PC-3 (cell line): ENCODE measurements at regions not wholly inside any gene's neighbourhood (a gene's known extent, or its start where the extent isn't known, plus 50 kb on each side); places are given as distances from the start of the nearest gene placed in this dataset.

ENCODE experiments used
- ATAC-seq: fragments of 200-7000 bp; cut with Tn5 transposase; 2 replicates; pipeline ENCODE4 v1.9.1; 2020; ENCODE audit warnings: mild to moderate bottlenecking, moderate library complexity
- BruUV-seq: library from RNA; stranded (reverse); fragments of 400-500 nt; replicated peaks from 2 replicates; lab custom pipeline; 2021; lab: Mats Ljungman, UMichigan
- CTCF ChIA-PET: fragments of 300-600 bp; sonication (Branson Sonifier 250); formaldehyde crosslinking; loops from one replicate; lab custom pipeline; 2022; ENCODE audit warnings: antibody characterized with exemption; lab: Charles Lee
- POLR2A ChIA-PET: fragments of 300-600 bp; sonication (Branson Sonifier 250); formaldehyde crosslinking; loops from one replicate; lab custom pipeline; 2022; ENCODE audit warnings: antibody characterized with exemption; ENCODE audit not compliant: unreplicated experiment; lab: Charles Lee
- DNase-seq: peaks from one replicate; pipeline ENCODE4 v3.0.0-alpha.2; 2015
- H2AFZ ChIP-seq: fragments of 300-600 bp; sonication (generic); 2 replicates; pipeline ENCODE4 v1.6.0; 2016; ENCODE audit warnings: antibody characterized with exemption, low read length
- H3F3A ChIP-seq: fragments of 300-600 bp; sonication (generic); one replicate; pipeline ENCODE4 v1.6.0; 2017; ENCODE audit warnings: antibody characterized with exemption, low read length, control low read depth, mild to moderate bottlenecking; ENCODE audit not compliant: unreplicated experiment
- H3K27ac ChIP-seq: fragments of 300-600 bp; sonication (generic); 2 replicates; pipeline ENCODE4 v1.5.1; 2016; ENCODE audit warnings: mild to moderate bottlenecking, low read length
- H3K27me3 ChIP-seq: fragments of 300-600 bp; sonication (generic); 2 replicates; pipeline ENCODE4 v1.6.1; 2016; ENCODE audit warnings: low read length, mixed read lengths
- H3K36me3 ChIP-seq: fragments of 300-600 bp; sonication (generic); 2 replicates; pipeline ENCODE4 v1.6.1; 2016; ENCODE audit warnings: low read depth, mixed run types, low read length, mixed read lengths
- H3K4me1 ChIP-seq: fragments of 300-600 bp; sonication (generic); 2 replicates; pipeline ENCODE4 v1.5.1; 2016; ENCODE audit warnings: low read length; ENCODE audit not compliant: insufficient read depth
- H3K4me2 ChIP-seq: fragments of 300-600 bp; sonication (generic); 2 replicates; pipeline ENCODE4 v1.6.0; 2016; ENCODE audit warnings: low read length
- H3K4me3 ChIP-seq: fragments of 300-600 bp; sonication (generic); 2 replicates; pipeline ENCODE4 v1.5.1; 2016; ENCODE audit warnings: mild to moderate bottlenecking, low read length, mixed read lengths
- H3K79me2 ChIP-seq: fragments of 300-600 bp; sonication (generic); 2 replicates; pipeline ENCODE4 v1.6.1; 2017; ENCODE audit warnings: low read length, mixed read lengths
- H3K9ac ChIP-seq: fragments of 300-600 bp; sonication (generic); 2 replicates; pipeline ENCODE4 v1.6.0; 2016; ENCODE audit warnings: mild to moderate bottlenecking, low read length
- H3K9me2 ChIP-seq: fragments of 300-600 bp; sonication (generic); replicated peaks from 2 replicates; pipeline ENCODE4 v1.6.1; 2016; ENCODE audit warnings: mixed run types, low read length, mixed read lengths
- H3K9me3 ChIP-seq: fragments of 300-600 bp; sonication (generic); 2 replicates; pipeline ENCODE4 v1.6.1; 2016; ENCODE audit warnings: low read length, mixed read lengths
- H4K20me1 ChIP-seq: fragments of 300-600 bp; sonication (generic); 2 replicates; pipeline ENCODE4 v1.6.1; 2016; ENCODE audit warnings: low read length, mixed read lengths
- EZH2 ChIP-seq: fragments of 300-600 bp; sonication (generic); IDR thresholded peaks from one replicate; pipeline ENCODE4 v1.6.1; 2017; ENCODE audit warnings: antibody characterized with exemption, mild to moderate bottlenecking, low read length; ENCODE audit not compliant: unreplicated experiment
- EZH2phosphoT487 ChIP-seq: fragments of 300-600 bp; sonication (generic); IDR thresholded peaks from 2 replicates; pipeline ENCODE4 v1.6.1; 2018; ENCODE audit warnings: mild to moderate bottlenecking, antibody characterized with exemption, low read length, borderline replicate concordance
- intact Hi-C: fragments of 100-400 bp; cut with micrococcal nuclease; formaldehyde crosslinking; loops from 2 replicates; pipeline ENCODE4 v1.9.0; 2023
- TF ChIP-seq, protein P1 (sequence below): fragments of 300-600 bp; sonication (generic); conservative IDR thresholded peaks from 2 replicates; pipeline ENCODE4 v1.5.1; 2017; ENCODE audit warnings: antibody characterized with exemption, low read depth, mild to moderate bottlenecking, low read length

DNA sequence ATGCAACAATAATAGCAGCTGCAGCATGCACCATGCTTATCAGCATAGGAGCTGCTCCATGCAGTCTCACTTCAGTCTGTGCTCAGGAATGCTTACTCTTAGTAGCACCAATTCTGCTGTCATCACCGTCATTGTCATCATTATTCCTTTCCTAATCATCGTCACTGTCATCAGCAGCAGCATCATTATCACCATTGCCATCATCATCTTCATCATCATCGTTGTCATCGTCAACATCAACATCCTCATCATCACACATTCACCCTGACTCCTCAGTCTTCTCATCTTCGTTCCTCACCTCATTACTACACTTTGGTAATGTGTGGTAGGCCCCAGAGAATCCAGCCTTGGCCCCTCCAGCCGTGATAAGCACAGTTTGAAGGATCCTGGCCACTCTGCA lies 545.0 kb downstream of the TNS3 start:
- TF ChIP-seq EZH2 = no peak
- TF ChIP-seq, protein P1, sequence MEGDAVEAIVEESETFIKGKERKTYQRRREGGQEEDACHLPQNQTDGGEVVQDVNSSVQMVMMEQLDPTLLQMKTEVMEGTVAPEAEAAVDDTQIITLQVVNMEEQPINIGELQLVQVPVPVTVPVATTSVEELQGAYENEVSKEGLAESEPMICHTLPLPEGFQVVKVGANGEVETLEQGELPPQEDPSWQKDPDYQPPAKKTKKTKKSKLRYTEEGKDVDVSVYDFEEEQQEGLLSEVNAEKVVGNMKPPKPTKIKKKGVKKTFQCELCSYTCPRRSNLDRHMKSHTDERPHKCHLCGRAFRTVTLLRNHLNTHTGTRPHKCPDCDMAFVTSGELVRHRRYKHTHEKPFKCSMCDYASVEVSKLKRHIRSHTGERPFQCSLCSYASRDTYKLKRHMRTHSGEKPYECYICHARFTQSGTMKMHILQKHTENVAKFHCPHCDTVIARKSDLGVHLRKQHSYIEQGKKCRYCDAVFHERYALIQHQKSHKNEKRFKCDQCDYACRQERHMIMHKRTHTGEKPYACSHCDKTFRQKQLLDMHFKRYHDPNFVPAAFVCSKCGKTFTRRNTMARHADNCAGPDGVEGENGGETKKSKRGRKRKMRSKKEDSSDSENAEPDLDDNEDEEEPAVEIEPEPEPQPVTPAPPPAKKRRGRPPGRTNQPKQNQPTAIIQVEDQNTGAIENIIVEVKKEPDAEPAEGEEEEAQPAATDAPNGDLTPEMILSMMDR = no peak
- TF ChIP-seq EZH2phosphoT487 = no peak
- H3F3A ChIP-seq = no peaks in the 10 kb centered on the region
- no TSS peak for BruUV-seq
- no peaks in the 10 kb centered on the region for H3K9me2 ChIP-seq
- no peaks in the 10 kb centered on the region for H3K27me3 ChIP-seq
- no peak overlapping the region for H3K9ac ChIP-seq
- H3K4me2 ChIP-seq = no peak overlapping the region
- CTCF ChIA-PET = no interaction called here
- POLR2A ChIA-PET = no interaction called here
- DNase-seq (no peak), ATAC-seq (no peak)
- no peak overlapping the region for H3K4me3 ChIP-seq
- H3K79me2 ChIP-seq = no peaks in the 10 kb centered on the region
- no peaks in the 10 kb centered on the region for H4K20me1 ChIP-seq
- H2AFZ ChIP-seq = no peak overlapping the region
- no peaks in the 10 kb centered on the region for H3K4me1 ChIP-seq
- no peaks in the 10 kb centered on the region for H3K9me3 ChIP-seq
- intact Hi-C loops = no loop called here
- no peak overlapping the region for H3K27ac ChIP-seq
- no peaks in the 10 kb centered on the region for H3K36me3 ChIP-seq

DNA sequence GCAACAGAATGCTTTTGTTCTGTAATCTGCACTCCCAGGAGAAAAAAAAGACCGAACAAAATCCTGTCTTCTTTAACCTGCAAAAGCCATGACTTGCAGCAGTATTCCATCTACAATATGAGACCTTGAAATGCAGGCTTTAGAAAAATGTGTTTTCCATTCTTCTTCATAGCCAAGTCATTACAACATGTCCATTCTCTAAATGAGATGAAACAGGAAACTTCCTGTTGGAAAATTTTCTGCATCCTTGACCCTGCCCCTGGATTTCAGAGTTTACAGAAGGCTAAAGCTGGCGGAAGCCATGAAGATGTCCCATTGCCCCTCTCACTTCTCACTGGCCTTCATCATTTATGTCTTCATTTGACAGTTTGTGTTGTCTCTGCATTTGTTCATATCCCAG lies 546.4 kb downstream of the TNS3 start:
- intact Hi-C loops = no loop called here
- Histone ChIP-seq H3K9me2 (no peaks in the 10 kb centered on the region), H3F3A (no peaks in the 10 kb centered on the region), H3K4me1 (no peaks in the 10 kb centered on the region), H3K27me3 (no peaks in the 10 kb centered on the region), H3K9ac (no peak overlapping the region), H3K9me3 (no peaks in the 10 kb centered on the region), H3K4me3 (no peak overlapping the region), H4K20me1 (no peaks in the 10 kb centered on the region), H3K27ac (no peak overlapping the region), H2AFZ (no peak overlapping the region), H3K4me2 (no peak overlapping the region), H3K79me2 (no peaks in the 10 kb centered on the region), H3K36me3 (no peaks in the 10 kb centered on the region)
- CTCF ChIA-PET = no interaction called here
- TF ChIP-seq, protein P1 = no peak
- TF ChIP-seq EZH2phosphoT487 (no peak), EZH2 (no peak)
- POLR2A ChIA-PET = no interaction called here
- DNase-seq (no peak), ATAC-seq (no peak)
- BruUV-seq = no TSS peak

DNA sequence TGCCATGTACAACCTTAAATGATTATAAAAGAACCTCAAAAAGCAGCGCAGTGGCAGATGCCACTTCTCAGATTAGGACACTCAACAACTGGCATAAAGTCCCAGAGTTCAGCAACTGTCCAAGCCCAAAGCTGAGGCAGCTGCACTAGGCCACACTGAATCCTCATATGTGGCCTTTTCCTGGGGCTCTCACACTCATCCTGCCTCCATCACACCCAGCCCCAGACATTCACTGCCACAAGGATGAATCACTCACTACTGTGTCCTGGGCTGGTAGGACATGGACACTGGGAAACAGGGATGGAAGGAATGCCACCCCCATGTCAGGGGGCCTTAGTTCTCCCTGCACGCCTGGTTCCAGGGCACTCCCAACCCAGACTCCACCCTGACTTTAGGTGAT lies 547.7 kb downstream of the TNS3 start:
- DNase-seq = no peak
- no peak overlapping the region for H3K27ac ChIP-seq
- no peak overlapping the region for H3K4me3 ChIP-seq
- CTCF ChIA-PET = interaction anchor here (0.5 kb wide), 1 partner anchor 16 kb away, joined by 3 read pairs; no protein-coding TSS in a partner anchor
- H4K20me1 ChIP-seq = no peaks in the 10 kb centered on the region
- no peak overlapping the region for H2AFZ ChIP-seq
- H3K79me2 ChIP-seq = no peaks in the 10 kb centered on the region
- H3K4me1 ChIP-seq = no peaks in the 10 kb centered on the region
- no TSS peak for BruUV-seq
- no peak overlapping the region for H3K4me2 ChIP-seq
- H3K9ac ChIP-seq = no peak overlapping the region
- no peaks in the 10 kb centered on the region for H3K9me2 ChIP-seq
- no peak for TF ChIP-seq EZH2phosphoT487
- no peak for TF ChIP-seq EZH2
- TF ChIP-seq, protein P1 = no peak
- H3K9me3 ChIP-seq = no peaks in the 10 kb centered on the region
- POLR2A ChIA-PET = no interaction called here
- no peak for ATAC-seq
- no peaks in the 10 kb centered on the region for H3K36me3 ChIP-seq
- no peaks in the 10 kb centered on the region for H3K27me3 ChIP-seq
- intact Hi-C loops = no loop called here
- no peaks in the 10 kb centered on the region for H3F3A ChIP-seq
